ENCODE measurements at regions not wholly inside any gene's neighbourhood (a gene's known extent, or its start where the extent isn't known, plus 50 kb on each side); places are given as distances from the start of the nearest gene placed in this dataset.

DNA sequence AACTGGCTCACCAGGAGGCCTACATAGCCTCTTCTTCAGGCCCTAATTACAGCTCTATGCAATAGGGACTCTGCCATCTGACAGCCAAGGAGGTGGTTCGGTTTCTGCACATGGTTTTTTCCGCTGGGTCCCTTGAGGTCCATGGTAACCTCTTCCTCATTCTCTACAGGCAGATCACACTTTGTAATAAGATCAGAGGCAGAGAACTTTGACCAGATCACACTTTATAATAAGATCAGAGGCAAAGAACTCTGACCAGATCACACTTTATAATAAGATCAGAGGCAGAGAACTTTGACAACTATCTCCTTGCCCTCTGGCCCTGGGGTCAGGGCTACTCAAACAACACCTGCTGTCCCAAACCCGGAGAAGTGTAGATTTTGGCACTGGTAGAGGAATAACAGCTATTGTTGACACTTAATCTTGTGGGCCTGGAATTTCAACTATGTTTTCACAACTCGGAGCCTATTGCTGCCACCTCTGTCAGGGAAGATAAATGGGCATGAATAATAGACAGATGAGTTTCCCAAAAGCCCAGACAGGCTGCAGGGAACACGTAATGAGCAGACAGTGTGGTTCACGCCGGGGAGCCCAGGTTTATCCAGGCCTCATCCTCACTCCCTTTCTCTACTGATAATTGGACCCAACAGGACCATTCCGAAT, 246.1 kb downstream of the UQCRFS1 start:
- Histone ChIP-seq H3K36me3 (no peaks in the 10 kb centered on the region), H3K27ac (no peak overlapping the region), H3K9me3 (no peaks in the 10 kb centered on the region), H3K4me3 (no peak overlapping the region), H3K27me3 (no peaks in the 10 kb centered on the region), H3K4me1 (no peaks in the 10 kb centered on the region)
- TF ChIP-seq, protein P1, sequence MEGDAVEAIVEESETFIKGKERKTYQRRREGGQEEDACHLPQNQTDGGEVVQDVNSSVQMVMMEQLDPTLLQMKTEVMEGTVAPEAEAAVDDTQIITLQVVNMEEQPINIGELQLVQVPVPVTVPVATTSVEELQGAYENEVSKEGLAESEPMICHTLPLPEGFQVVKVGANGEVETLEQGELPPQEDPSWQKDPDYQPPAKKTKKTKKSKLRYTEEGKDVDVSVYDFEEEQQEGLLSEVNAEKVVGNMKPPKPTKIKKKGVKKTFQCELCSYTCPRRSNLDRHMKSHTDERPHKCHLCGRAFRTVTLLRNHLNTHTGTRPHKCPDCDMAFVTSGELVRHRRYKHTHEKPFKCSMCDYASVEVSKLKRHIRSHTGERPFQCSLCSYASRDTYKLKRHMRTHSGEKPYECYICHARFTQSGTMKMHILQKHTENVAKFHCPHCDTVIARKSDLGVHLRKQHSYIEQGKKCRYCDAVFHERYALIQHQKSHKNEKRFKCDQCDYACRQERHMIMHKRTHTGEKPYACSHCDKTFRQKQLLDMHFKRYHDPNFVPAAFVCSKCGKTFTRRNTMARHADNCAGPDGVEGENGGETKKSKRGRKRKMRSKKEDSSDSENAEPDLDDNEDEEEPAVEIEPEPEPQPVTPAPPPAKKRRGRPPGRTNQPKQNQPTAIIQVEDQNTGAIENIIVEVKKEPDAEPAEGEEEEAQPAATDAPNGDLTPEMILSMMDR (IDR thresholded peaks at IDR 0.05): no peak
- ATAC-seq (no peak), DNase-seq (no peak)
- intact Hi-C loops (cut with DNase I): no loop called here

DNA sequence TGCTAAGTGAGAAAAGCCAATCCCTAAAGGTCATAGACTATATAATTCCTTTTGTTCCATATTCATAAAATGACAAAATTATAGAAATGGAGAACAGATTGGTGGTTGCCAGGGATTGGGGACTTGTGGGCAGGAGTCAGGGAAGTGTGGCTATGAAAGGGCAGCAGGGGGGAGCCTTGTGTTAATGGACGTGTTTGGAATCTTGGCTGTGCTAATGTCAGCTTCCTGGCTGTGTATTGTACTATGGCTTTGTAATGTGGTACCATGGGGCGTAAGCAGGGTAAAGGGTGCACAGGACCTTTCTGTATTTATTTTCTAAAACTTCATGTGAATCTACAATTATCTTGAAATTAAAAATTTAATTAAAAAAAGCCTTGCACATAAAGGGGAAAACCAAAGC, 248.5 kb downstream of the UQCRFS1 start:
- TF ChIP-seq, protein P1 (IDR thresholded peaks at IDR 0.05): no peak
- H3K9me3 ChIP-seq: no peaks in the 10 kb centered on the region
- no peaks in the 10 kb centered on the region for H3K4me1 ChIP-seq
- intact Hi-C loops (cut with DNase I): no loop called here
- ATAC-seq: no peak
- no peaks in the 10 kb centered on the region for H3K27me3 ChIP-seq
- no peak overlapping the region for H3K27ac ChIP-seq
- H3K4me3 ChIP-seq: no peak overlapping the region
- no peak for DNase-seq
- no peaks in the 10 kb centered on the region for H3K36me3 ChIP-seq

DNA sequence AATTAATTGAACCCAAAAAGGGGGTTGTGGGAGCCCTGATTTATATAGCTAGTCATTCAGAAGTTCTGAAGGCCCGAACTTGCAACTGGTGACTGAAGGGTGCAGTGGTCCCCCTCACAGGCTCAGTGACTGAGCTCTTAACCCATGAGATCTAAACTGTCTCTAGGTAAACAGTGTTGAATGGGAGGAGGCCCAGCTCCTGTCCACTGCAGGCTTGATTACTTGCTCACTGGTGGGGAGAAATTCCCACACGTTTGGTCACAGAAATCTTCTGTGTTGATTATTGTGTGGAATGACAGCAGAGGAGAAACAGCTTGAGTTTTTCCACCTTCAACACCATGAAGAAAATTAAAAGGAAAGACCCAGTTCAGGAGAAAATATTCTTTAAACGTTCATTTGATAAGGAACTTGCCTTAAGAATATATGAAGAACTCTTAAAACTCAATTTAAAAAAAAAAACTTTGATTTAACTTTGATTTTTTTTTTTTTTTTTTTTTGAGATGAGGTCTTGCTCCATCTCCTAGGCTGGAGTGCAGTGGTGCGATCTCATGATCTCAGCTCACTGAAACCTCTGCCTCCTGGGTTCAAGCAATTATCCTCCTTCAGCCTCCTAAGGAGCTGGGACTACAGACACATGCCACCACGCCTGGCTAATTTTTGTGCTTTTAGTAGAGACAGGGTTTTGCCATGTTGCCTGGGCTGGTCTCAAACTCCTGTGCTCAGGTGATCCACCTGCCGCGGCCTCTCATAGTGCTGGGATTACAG, 249.3 kb downstream of the UQCRFS1 start:
- TF ChIP-seq, protein P1 (IDR thresholded peaks at IDR 0.05): no peak
- Histone ChIP-seq H3K27me3 (no peaks in the 10 kb centered on the region), H3K36me3 (no peaks in the 10 kb centered on the region), H3K4me1 (no peaks in the 10 kb centered on the region), H3K27ac (no peak overlapping the region), H3K9me3 (no peaks in the 10 kb centered on the region), H3K4me3 (no peak overlapping the region)
- no peak for DNase-seq
- no peak for ATAC-seq
- intact Hi-C loops (cut with DNase I): no loop called here

DNA sequence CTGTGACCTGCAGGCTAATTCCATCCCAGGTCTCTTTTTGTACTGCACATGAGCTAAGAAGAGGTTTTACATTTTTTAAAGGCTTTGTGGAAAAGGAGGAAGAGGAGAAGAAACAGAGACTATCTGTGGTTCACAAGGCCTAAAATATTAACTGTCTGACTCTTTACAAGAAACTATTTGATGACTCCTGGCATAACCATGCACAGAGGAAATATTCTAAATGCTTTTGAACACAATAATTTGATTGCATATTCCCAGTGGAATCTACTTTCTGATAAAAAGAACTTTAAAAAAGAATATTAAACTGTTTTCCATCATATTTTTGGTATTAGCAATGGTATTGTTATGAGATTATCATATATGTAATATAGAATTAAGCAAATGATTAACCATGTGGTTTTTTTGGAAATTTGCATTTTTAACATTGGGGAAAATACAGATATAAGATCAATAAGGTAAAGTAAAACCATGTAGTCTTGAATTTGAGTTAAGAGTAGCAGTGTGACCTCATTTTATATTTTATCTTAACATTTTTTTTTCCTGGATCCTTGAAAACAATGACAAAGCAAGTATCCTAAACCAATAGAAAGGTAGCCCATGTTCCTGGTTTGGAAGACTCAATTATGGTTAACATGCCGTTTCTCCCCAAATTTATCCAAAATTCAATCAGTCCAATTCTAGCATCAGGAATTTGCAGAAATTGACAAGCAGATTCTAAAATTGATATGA, 251.0 kb downstream of the UQCRFS1 start:
- no peaks in the 10 kb centered on the region for H3K36me3 ChIP-seq
- no peaks in the 10 kb centered on the region for H3K9me3 ChIP-seq
- DNase-seq: no peak
- H3K4me1 ChIP-seq: no peaks in the 10 kb centered on the region
- no peaks in the 10 kb centered on the region for H3K27me3 ChIP-seq
- H3K27ac ChIP-seq: no peak overlapping the region
- ATAC-seq: no peak
- H3K4me3 ChIP-seq: no peak overlapping the region
- TF ChIP-seq, protein P1 (IDR thresholded peaks at IDR 0.05): no peak
- intact Hi-C loops (cut with DNase I): no loop called here

DNA sequence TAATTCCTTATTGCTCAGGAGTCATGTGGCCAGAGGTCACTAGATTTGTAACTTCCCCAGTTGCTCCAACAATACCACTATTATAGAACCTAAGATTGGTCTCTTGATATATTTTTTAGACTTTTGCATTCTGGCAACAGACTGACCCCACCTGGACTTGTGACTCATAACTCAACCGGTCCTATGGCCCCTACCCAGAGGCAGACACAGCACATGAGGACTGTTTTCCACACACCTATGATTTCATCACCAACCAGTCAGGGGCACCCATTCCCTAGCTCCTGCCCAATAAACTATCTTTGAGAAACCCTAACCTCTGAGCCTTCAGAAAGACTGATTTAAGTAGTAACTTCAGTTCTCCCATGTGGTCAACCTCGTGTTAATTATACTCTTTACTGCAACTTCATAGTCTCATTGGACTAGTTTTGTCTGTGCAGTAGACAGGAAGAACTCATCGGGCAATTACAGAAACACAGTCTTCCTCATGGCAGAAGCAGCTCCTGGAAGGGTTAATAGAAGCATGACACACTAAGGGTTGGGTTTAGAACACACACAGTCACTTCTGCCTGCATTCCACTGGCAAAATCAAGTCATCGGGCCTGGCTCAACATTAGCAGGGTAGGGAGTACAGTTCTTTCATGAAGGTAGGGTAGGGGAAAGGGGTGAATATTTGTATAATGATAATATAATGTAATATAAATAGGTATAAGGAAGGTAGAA, 251.8 kb downstream of the UQCRFS1 start:
- no peak overlapping the region for H3K4me3 ChIP-seq
- H3K4me1 ChIP-seq: no peaks in the 10 kb centered on the region
- ATAC-seq (no peak), DNase-seq (no peak)
- H3K27ac ChIP-seq: no peak overlapping the region
- no peaks in the 10 kb centered on the region for H3K27me3 ChIP-seq
- intact Hi-C loops (cut with DNase I): no loop called here
- no peaks in the 10 kb centered on the region for H3K9me3 ChIP-seq
- H3K36me3 ChIP-seq: no peaks in the 10 kb centered on the region
- TF ChIP-seq, protein P1 (IDR thresholded peaks at IDR 0.05): no peak

Measured in upper lobe of right lung (tissue), 1 donor.